H1 (cell line): ENCODE measurements at regions not wholly inside any gene's neighbourhood (a gene's known extent, or its start where the extent isn't known, plus 50 kb on each side); places are given as distances from the start of the nearest gene placed in this dataset.

Source experiments
- CTCF ChIA-PET: fragments of 300-600 bp; sonication (Branson Sonifier 250); formaldehyde crosslinking; loops from one replicate; lab custom pipeline; 2021; ENCODE audit not compliant: partially characterized antibody; lab: Charles Lee
- POLR2A ChIA-PET: fragments of 300-600 bp; sonication (Branson Sonifier 250); formaldehyde crosslinking; loops from one replicate; lab custom pipeline; 2021; ENCODE audit warnings: inconsistent platforms; ENCODE audit not compliant: partially characterized antibody; lab: Charles Lee
- DNase-seq, 2 experiments: peaks; one replicate each; pipeline versions ENCODE4 v3.0.0 to v3.0.0-alpha.2; 2010 to 2022; ENCODE audit warnings: low spot score in 2 of 2, low read depth in 1 of 2, mixed read lengths in 1 of 2
- FAIRE-seq: peaks from 2 replicates; lab custom pipeline; 2011; peaks lifted over from hg19 to GRCh38; lab: Jason Lieb, UNC
- H2AFZ ChIP-seq: 2 replicates; pipeline ENCODE4 v1.8.1; 2012; ENCODE audit warnings: low read length, inconsistent platforms
- H2AK5ac ChIP-seq: 2 replicates; pipeline ENCODE4 v1.6.1; 2013; ENCODE audit warnings: low read depth, low read length
- H2BK120ac ChIP-seq: replicated peaks from 2 replicates; pipeline ENCODE3; 2013; ENCODE audit warnings: low read depth, low read length, inconsistent platforms
- H2BK12ac ChIP-seq: 2 replicates; pipeline ENCODE4 v1.6.1; 2013; ENCODE audit warnings: low read depth, low read length
- H2BK15ac ChIP-seq: 2 replicates; pipeline ENCODE4 v1.6.1; 2013; ENCODE audit warnings: low read length
- H2BK20ac ChIP-seq: 2 replicates; pipeline ENCODE4 v1.6.1; 2013; ENCODE audit warnings: low read length
- H2BK5ac ChIP-seq: 2 replicates; pipeline ENCODE4 v1.6.1; 2013; ENCODE audit warnings: low read depth, low read length
- H3K14ac ChIP-seq: 2 replicates; pipeline ENCODE4 v1.6.1; 2013; ENCODE audit warnings: inconsistent platforms; ENCODE audit not compliant: insufficient read length
- H3K18ac ChIP-seq: 2 replicates; pipeline ENCODE4 v1.6.1; 2013; ENCODE audit warnings: low read length; ENCODE audit errors: extremely low read depth
- H3K23ac ChIP-seq: 2 replicates; pipeline ENCODE4 v1.6.1; 2013; ENCODE audit warnings: inconsistent platforms; ENCODE audit not compliant: insufficient read length
- H3K23me2 ChIP-seq: 2 replicates; pipeline ENCODE4 v1.6.1; 2013; ENCODE audit warnings: low read depth, low read length
- H3K27ac ChIP-seq: 2 replicates; pipeline ENCODE4 v1.6.1; 2011; ENCODE audit warnings: low read depth, low read length, inconsistent platforms
- H3K27me3 ChIP-seq, 4 experiments: replicated peaks in 1 of 4; 1 replicate in 1 of 4; 2 replicates in 3 of 4; pipeline versions ENCODE4 v1.6.1 to v1.8.1; 2011 to 2013; ENCODE audit warnings: low read length in 3 of 4, mild to moderate bottlenecking in 3 of 4, inconsistent platforms in 2 of 4, mixed read lengths in 2 of 4, moderate library complexity in 1 of 4; ENCODE audit not compliant: control insufficient read depth in 3 of 4, insufficient read depth in 3 of 4; ENCODE audit errors: extremely low read depth in 1 of 4
- H3K36me3 ChIP-seq, 4 experiments: 2 replicates each; pipeline versions ENCODE4 v1.6.1 to v1.8.1; 2011 to 2013; ENCODE audit warnings: mild to moderate bottlenecking in 4 of 4, low read length in 3 of 4, moderate library complexity in 2 of 4, control low read depth in 1 of 4, inconsistent platforms in 1 of 4; ENCODE audit not compliant: insufficient read depth in 4 of 4, control insufficient read depth in 2 of 4
- H3K4ac ChIP-seq: replicated peaks from 2 replicates; pipeline ENCODE3; 2013; ENCODE audit warnings: low read length, low read depth, mixed read lengths, inconsistent platforms; ENCODE audit not compliant: insufficient read length
- H3K4me1 ChIP-seq, 4 experiments: replicated peaks in 1 of 4; 1 replicate in 1 of 4; 2 replicates in 3 of 4; pipeline versions ENCODE4 v1.6.1 to v1.8.1; 2011 to 2013; ENCODE audit warnings: low read length in 3 of 4, inconsistent platforms in 2 of 4, mixed read lengths in 1 of 4; ENCODE audit not compliant: insufficient read depth in 4 of 4, control insufficient read depth in 3 of 4
- H3K4me2 ChIP-seq, 2 experiments: 2 replicates each; pipeline versions ENCODE4 v1.6.1 to v1.8.1; 2011 to 2013; ENCODE audit warnings: low read depth in 2 of 2, low read length in 2 of 2, control low read depth in 1 of 2, inconsistent platforms in 1 of 2, mild to moderate bottlenecking in 1 of 2; ENCODE audit not compliant: insufficient read depth in 1 of 2
- H3K4me3 ChIP-seq, 4 experiments: fragments of 200-600, 300-600 bp in 1 of 4; sonication (generic), shearing (Covaris generic), sonication (Bioruptor Twin) in 1 of 4; 2 replicates each; pipeline versions ENCODE4 v1.5.1 to v1.8.1; 2011 to 2016; ENCODE audit warnings: low read length in 4 of 4, low read depth in 3 of 4, control low read depth in 2 of 4, inconsistent platforms in 2 of 4, mild to moderate bottlenecking in 2 of 4, mixed read lengths in 1 of 4, moderate library complexity in 1 of 4; ENCODE audit not compliant: insufficient read depth in 2 of 4; ENCODE audit errors: extremely low read depth in 1 of 4
- H3K56ac ChIP-seq: replicated peaks from 2 replicates; pipeline ENCODE3; 2013; ENCODE audit warnings: low read depth, mild to moderate bottlenecking, mixed read lengths, low read length, inconsistent platforms; ENCODE audit not compliant: insufficient read length
- H3K79me1 ChIP-seq: 2 replicates; pipeline ENCODE4 v1.6.1; 2013; ENCODE audit warnings: low read depth, low read length, control low read depth
- H3K79me2 ChIP-seq, 2 experiments: 2 replicates each; pipeline versions ENCODE4 v1.6.1 to v1.8.1; 2012 to 2013; ENCODE audit warnings: low read length in 2 of 2, mild to moderate bottlenecking in 2 of 2, inconsistent platforms in 1 of 2; ENCODE audit not compliant: insufficient read depth in 2 of 2, control insufficient read depth in 1 of 2
- H3K9ac ChIP-seq, 4 experiments: replicated peaks in 1 of 4; 1 replicate in 1 of 4; 2 replicates in 3 of 4; pipeline versions ENCODE4 v1.6.1 to v1.8.1; 2011 to 2013; ENCODE audit warnings: low read depth in 3 of 4, low read length in 3 of 4, control low read depth in 2 of 4, mild to moderate bottlenecking in 2 of 4, moderate library complexity in 2 of 4, inconsistent platforms in 1 of 4; ENCODE audit errors: extremely low read depth in 1 of 4
- H3K9me3 ChIP-seq, 2 experiments: 2 replicates each; pipeline versions ENCODE4 v1.6.1 to v1.8.1; 2012 to 2013; ENCODE audit warnings: mild to moderate bottlenecking in 2 of 2, moderate library complexity in 2 of 2, control low read depth in 1 of 2, inconsistent platforms in 1 of 2, low read depth in 1 of 2, low read length in 1 of 2, mixed read lengths in 1 of 2; ENCODE audit not compliant: insufficient read depth in 2 of 2
- H4K20me1 ChIP-seq, 2 experiments: replicated peaks in 1 of 2; 2 replicates each; pipeline versions ENCODE3 to v1.8.1; 2011 to 2013; ENCODE audit warnings: inconsistent platforms in 2 of 2, low read length in 2 of 2, mild to moderate bottlenecking in 1 of 2; ENCODE audit not compliant: insufficient read depth in 2 of 2, control insufficient read depth in 1 of 2
- H4K5ac ChIP-seq: 2 replicates; pipeline ENCODE4 v1.6.1; 2013; ENCODE audit warnings: low read length, low read depth, mixed read lengths, inconsistent platforms; ENCODE audit not compliant: insufficient read length
- H4K8ac ChIP-seq: 2 replicates; pipeline ENCODE4 v1.8.0; 2013; ENCODE audit warnings: mild to moderate bottlenecking, moderate library complexity, low read length, inconsistent platforms; ENCODE audit not compliant: insufficient read depth; ENCODE audit errors: extremely low read depth
- H4K91ac ChIP-seq: replicated peaks from 2 replicates; pipeline ENCODE3; 2013; ENCODE audit warnings: low read length, mixed read lengths, inconsistent platforms; ENCODE audit not compliant: insufficient read length
- CBX5 ChIP-seq: fragments of 300-800, 300-1000 bp; sonication (generic); IDR thresholded peaks from 2 replicates; pipeline ENCODE4 v1.7.1; 2016; ENCODE audit warnings: antibody characterized with exemption, low read length, low read depth
- CBX8 ChIP-seq: fragments of 300-800, 300-1000 bp; sonication (generic); IDR thresholded peaks from 2 replicates; pipeline ENCODE4 v1.7.1; 2016; ENCODE audit warnings: low read depth, low read length, borderline replicate concordance
- CEBPB ChIP-seq: IDR thresholded peaks from 2 replicates; pipeline ENCODE4 v1.6.1; 2012; ENCODE audit warnings: low read depth, low read length
- HDAC2 ChIP-seq, 2 experiments: fragments of 300-600 bp in 1 of 2; sonication (generic) in 1 of 2; IDR thresholded peaks; 2 replicates each; pipeline ENCODE4 v1.6.1; 2011 to 2012; ENCODE audit warnings: low read depth in 2 of 2, low read length in 2 of 2, mild to moderate bottlenecking in 2 of 2, moderate library complexity in 2 of 2, borderline replicate concordance in 1 of 2, inconsistent platforms in 1 of 2
- KDM4A ChIP-seq: IDR thresholded peaks from one replicate; pipeline ENCODE4 v1.7.1; 2012; ENCODE audit warnings: low read depth, mild to moderate bottlenecking, moderate library complexity, low read length, inconsistent platforms; ENCODE audit not compliant: severe bottlenecking
- POU5F1 ChIP-seq: IDR thresholded peaks from 2 replicates; pipeline ENCODE4 v1.6.1; 2011; ENCODE audit warnings: low read depth, mild to moderate bottlenecking, low read length, moderate library complexity
- SIN3A ChIP-seq, 2 experiments: IDR thresholded peaks in 1 of 2; conservative IDR thresholded peaks in 1 of 2; 2 replicates each; pipeline ENCODE4 v1.6.1; 2011 to 2012; ENCODE audit warnings: low read length in 2 of 2, improper control_type of control experiment in 1 of 2, low read depth in 1 of 2, mild to moderate bottlenecking in 1 of 2
- SP1 ChIP-seq: IDR thresholded peaks from 2 replicates; pipeline ENCODE4 v1.6.1; 2011; ENCODE audit warnings: low read depth, low read length
- WGBS, 2 experiments: shearing (Covaris generic) in 1 of 2; methylation state at CpG; one replicate each; pipeline versions ENCODE4 v1.1.6 to v1.1.7; 2013 to 2015; ENCODE audit warnings: low lambda C conversion rate in 2 of 2, mixed read lengths in 2 of 2, inconsistent platforms in 1 of 2, low coverage in 1 of 2, missing lambda C conversion rate in 1 of 2; ENCODE audit not compliant: insufficient replicate concordance in 2 of 2, insufficient coverage in 1 of 2, insufficient read length in 1 of 2; ENCODE audit errors: extremely low coverage in 1 of 2, missing lambda C conversion rate in 1 of 2; 5-methylcytosine and 5-hydroxymethylcytosine counted together
- TF ChIP-seq, protein P1 (sequence below): IDR thresholded peaks from 2 replicates; pipeline ENCODE4 v1.6.1; 2012; ENCODE audit warnings: inconsistent platforms

- no peak overlapping the region for H3K4ac ChIP-seq
- H3K23ac ChIP-seq = no peak overlapping the region
- no peak overlapping the region for H3K4me3 ChIP-seq
- no peak overlapping the region for H2BK12ac ChIP-seq
- H3K27me3 ChIP-seq = no peaks in the 10 kb centered on the region
- H2AFZ ChIP-seq = no peak overlapping the region
- ChIA-PET CTCF (interaction anchor here (1.0 kb wide), 1 partner anchor 22 kb away, joined by 3 read pairs; no protein-coding TSS in a partner anchor), POLR2A (no interaction called here)
- no peak overlapping the region for H2BK15ac ChIP-seq
- H3K18ac ChIP-seq = no peak overlapping the region
- TF ChIP-seq CEBPB (no peak), POU5F1 (no peak), CBX5 (no peak), KDM4A (no peak), SIN3A (conservative IDR thresholded peaks at IDR 0.05 in 1 of 2, IDR thresholded peaks at IDR 0.05 in 1 of 2; ENCODE audit: low read depth in 1 of 2, low read length in 2 of 2) (no peak), CBX8 (no peak), SP1 (no peak), HDAC2 (IDR thresholded peaks at IDR 0.05; ENCODE audit: borderline replicate concordance in 1 of 2, low read depth in 2 of 2, low read length in 2 of 2) (no peak)
- TF ChIP-seq, protein P1, sequence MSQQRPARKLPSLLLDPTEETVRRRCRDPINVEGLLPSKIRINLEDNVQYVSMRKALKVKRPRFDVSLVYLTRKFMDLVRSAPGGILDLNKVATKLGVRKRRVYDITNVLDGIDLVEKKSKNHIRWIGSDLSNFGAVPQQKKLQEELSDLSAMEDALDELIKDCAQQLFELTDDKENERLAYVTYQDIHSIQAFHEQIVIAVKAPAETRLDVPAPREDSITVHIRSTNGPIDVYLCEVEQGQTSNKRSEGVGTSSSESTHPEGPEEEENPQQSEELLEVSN = no peak
- no peaks in the 10 kb centered on the region for H4K20me1 ChIP-seq
- no peak overlapping the region for H3K4me2 ChIP-seq
- H3K79me1 ChIP-seq = no peaks in the 10 kb centered on the region
- DNase-seq (no peak), FAIRE-seq (no peak)
- no peak overlapping the region for H3K27ac ChIP-seq
- no peak overlapping the region for H3K9ac ChIP-seq
- H2BK20ac ChIP-seq = no peak overlapping the region
- H3K14ac ChIP-seq = no peak overlapping the region
- no peaks in the 10 kb centered on the region for H3K79me2 ChIP-seq
- no peaks in the 10 kb centered on the region for H3K23me2 ChIP-seq
- H2BK120ac ChIP-seq = no peak overlapping the region
- H3K56ac ChIP-seq = no peak overlapping the region
- WGBS, 2 experiments = 94% methylated on average over 3 of the region's 3 CpGs; no CpG with 5 or more reads in 1 of the 2 experiments
- no peak overlapping the region for H4K91ac ChIP-seq
- no peak overlapping the region for H4K8ac ChIP-seq
- H2AK5ac ChIP-seq = no peak overlapping the region
- no peak overlapping the region for H2BK5ac ChIP-seq
- H3K36me3 ChIP-seq = no peaks in the 10 kb centered on the region
- H3K9me3 ChIP-seq = no peaks in the 10 kb centered on the region
- H3K4me1 ChIP-seq = no peaks in the 10 kb centered on the region
- no peak overlapping the region for H4K5ac ChIP-seq
These were observed 128.4 kb downstream of the AGTR2 start for GRCh38 chrX:116298956-116299355.
